ENCODE measurements at regions not wholly inside any gene's neighbourhood (a gene's known extent, or its start where the extent isn't known, plus 50 kb on each side); places are given as distances from the start of the nearest gene placed in this dataset.

DNA sequence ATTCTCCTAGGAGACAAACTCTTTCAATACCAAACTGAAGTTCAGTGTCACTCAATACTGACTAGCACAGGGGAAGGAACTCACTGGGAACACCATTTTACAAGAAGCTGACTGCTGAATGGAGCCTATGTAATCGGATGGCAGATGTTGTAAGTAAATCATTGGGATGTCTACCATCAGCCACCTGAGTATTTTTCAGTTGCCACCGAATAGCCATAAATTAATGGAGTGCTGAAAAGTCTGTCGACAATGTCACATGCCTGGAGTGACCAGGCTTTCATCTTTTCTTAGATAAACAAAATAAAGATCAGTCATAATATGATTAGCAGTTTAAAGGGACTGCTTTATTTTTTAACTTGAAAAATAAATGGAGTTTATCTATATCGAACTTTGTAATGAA lies 145.9 kb upstream of the SEMA3E start (continued):
- TF ChIP-seq, protein P1, sequence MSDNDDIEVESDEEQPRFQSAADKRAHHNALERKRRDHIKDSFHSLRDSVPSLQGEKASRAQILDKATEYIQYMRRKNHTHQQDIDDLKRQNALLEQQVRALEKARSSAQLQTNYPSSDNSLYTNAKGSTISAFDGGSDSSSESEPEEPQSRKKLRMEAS (IDR thresholded peaks at IDR 0.05), result no peak
- no peak for TF ChIP-seq HDAC6 (IDR thresholded peaks at IDR 0.05; ENCODE audit: low read depth, low read length)
- TF ChIP-seq, protein P2, sequence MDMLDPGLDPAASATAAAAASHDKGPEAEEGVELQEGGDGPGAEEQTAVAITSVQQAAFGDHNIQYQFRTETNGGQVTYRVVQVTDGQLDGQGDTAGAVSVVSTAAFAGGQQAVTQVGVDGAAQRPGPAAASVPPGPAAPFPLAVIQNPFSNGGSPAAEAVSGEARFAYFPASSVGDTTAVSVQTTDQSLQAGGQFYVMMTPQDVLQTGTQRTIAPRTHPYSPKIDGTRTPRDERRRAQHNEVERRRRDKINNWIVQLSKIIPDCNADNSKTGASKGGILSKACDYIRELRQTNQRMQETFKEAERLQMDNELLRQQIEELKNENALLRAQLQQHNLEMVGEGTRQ (IDR thresholded peaks at IDR 0.05; ENCODE audit: low read length), result no peak

Measured in H1 (cell line).